Mucosa of gallbladder (tissue), 1 donor: ENCODE measurements at regions not wholly inside any gene's neighbourhood (a gene's known extent, or its start where the extent isn't known, plus 50 kb on each side); places are given as distances from the start of the nearest gene placed in this dataset.

Source experiments
- DNase-seq: peaks from one replicate; pipeline ENCODE4 v3.0.0-alpha.2; 2020; ENCODE audit warnings: low spot score
- donor health status: DM: no; HTN: no; CAD: no.

DNA sequence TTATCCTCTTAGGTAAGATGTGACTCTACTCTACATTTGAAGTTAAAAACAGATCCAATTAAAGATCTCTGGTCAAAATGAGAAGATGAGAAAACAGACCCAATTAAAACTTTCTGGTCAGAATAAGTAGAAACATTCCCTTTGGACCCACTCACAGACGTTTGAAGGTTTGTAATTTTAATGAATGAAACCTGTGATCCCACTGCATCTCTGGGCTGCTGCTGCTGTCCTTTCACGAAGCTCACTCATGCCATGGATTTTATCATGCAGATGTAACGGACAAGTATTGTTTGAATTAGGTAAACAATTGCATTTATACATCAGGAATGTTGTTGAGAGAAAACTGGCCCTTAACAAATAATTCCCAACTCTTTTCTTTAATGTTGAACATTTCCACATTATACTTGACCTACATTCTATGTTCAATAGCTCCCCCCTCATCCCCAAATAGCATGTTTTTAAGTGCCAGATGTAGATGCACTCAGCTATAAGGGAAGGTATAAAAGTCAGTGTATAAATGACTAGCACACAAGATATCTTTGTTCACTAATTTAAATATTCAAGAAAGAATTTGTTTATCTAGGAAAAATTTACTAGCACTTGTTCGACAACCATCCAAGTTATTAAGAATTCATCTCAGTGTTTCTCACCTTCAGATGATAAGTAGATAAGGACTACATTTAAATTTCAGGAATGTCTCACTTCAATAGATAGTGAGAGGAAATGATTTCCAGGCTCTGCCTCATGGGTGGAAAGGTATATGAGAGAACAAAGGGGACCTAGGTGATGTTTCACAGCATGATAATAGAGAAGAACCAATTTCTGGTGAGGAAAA lies 202.3 kb upstream of the LMNTD1 start:
- no peak for DNase-seq

DNA sequence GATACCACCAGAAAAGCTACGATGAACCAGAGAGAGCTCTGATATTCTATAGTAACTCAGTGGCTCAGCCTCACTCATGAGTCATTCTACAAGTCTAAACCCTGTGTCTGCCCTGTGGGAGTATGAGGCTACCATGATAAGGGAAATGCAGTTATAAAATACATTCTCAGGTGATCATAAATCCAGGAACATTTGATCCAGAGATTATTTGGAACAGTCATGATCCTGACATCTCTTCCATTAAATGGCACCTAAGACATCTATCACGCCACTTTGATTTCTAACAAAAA lies 202.6 kb upstream of the RASSF8 start:
- no peak for DNase-seq

GRCh38 chr12:25757037-25757665 lies 201.3 kb upstream of the RASSF8 start:
- DNase-seq: no peak

DNA sequence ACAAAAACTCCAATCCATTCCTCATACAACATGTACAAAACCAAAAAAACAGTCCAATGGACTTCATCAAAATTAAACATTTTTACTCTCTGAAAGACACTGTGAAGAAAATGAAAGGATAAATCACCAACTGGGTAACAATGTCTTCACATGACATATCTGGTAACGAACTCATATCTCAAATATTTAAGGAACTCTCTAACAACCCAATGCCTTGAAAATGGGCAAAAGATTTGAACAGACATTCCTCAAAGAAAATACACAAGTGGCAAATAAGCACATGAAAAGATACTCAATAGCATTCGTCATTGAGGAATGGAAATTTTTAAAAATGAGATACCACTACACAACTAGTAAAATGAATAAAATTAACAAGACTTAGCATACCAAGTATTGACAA lies 198.7 kb upstream of the RASSF8 start:
- DNase-seq: no peak

DNA sequence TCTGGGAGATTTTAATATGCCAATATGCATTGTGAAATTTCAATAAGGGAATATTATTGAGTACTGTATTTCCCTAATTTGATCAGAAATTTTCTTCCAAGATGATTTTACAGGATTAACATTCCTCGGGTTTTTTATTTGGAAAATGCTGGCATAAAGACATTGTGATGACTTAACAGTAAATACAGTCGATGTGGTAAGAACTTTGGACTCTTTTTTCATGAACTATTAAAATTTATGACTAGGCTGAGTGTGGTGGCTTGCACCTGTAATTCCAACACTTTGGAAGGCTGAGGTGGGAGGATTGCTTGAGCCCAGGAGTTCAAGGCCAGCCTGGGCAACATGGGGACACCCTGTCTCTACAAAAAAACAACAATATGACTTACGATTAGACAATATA lies 197.1 kb upstream of the RASSF8 start:
- no peak for DNase-seq

GRCh38 chr12:25764409-25764808 lies 194.1 kb upstream of the RASSF8 start:
- no peak for DNase-seq

DNA sequence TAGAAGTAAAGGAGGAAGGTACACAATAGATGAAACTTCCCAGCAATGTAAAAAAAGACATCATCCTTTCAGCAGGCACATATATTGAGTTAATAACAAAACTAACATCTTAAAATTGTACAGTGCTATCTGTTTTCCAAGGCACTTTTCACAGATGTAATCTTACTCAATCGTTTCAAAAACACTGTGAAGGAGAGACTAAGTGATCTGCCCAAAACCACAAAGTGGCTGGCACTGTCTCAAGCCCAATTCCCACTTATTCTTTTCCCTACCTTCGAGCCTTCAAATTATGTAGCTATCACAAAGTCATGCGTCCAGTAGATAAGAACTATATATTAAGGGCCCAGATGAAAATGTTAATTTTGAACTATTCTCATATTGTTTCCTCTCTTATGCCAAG lies 193.6 kb upstream of the RASSF8 start:
- DNase-seq: no peak

DNA sequence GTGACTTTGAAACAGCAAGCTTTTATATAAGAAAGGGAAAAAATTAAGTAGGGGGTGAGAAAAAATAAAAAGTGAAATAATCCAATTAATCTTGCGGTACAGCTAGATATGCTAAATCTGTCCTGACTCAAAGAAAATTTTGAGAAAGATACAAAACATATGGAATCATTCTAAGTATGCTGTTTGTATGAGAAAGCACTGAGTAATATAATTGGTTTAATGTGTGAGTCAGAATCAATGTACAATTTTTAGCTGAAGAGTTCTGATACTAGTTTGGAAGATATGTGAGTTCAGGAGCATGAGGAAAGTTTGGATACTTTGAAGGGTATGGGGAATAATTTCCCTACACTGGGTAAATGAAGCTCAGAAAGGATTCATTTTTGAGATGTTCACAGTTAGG lies 190.9 kb upstream of the RASSF8 start:
- DNase-seq: no peak

- no peak for DNase-seq
Measured at GRCh38 chr12:25768151-25768550, 190.3 kb upstream of the RASSF8 start.

GRCh38 chr12:25769082-25769945 lies 189.2 kb upstream of the RASSF8 start:
- no peak for DNase-seq

GRCh38 chr12:25771041-25771440 lies 187.4 kb upstream of the RASSF8 start:
- no peak for DNase-seq

DNA sequence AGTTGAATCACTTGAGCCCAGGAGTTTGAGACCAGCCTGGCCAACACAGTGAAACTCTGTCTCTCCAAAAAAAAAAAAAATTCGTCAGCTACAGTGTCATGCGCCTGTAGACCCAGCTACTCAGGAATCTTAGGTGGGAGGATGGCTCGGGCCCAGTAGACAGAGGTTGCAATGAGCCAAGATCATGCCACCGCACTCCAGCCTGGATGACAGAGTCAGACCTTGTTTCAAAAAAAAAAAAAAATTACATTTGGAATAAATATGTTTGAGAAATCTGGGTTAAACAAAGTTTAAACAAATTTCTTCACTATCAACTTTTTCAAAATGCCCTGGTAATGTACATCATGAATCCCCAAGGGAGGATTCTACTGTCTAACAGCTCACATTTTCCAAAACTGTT lies 187.0 kb upstream of the RASSF8 start:
- DNase-seq: no peak

DNA sequence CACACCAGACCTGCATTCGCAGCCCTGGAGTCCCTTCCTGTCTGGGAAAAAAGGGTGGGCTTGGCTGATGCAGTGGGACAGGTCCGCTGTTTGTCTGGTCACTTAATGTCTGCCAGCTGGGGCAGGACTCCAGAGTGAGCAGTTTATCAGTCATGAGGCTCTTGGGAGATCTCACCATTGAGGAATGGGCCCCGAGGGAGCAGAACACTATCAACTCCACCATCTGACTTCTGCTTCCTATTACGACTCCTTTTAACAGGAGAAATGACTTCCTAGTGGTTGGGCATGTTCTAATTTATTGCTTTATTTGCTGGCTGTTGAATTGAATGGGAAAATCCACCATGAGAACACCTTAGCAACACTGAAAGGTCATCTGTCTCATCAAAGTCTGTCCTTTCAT lies 182.5 kb upstream of the RASSF8 start:
- DNase-seq: no peak

- DNase-seq: no peak
Measured at GRCh38 chr12:25780771-25781170, 177.7 kb upstream of the RASSF8 start.

DNA sequence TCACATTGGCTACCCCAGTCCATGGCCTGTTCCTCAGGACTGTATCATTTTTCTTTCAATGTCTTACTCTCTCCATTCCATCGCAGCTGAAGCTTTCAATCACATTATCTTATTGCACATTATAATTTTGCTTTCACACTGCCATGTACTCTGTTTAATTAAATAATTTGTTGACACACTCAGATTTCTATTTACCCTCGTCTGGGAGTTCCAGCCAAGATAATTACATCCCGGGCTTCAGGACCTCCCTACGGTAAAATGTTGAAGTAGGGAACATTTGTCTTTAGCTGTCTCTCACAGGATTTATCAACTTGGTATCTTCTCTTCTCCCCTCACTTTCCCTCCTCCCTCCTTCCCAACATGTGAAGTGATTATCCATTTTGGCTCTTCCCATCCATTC lies 177.2 kb upstream of the RASSF8 start:
- no peak for DNase-seq

- no peak for DNase-seq
Measured at GRCh38 chr12:25783566-25783965, 174.9 kb upstream of the RASSF8 start.

DNA sequence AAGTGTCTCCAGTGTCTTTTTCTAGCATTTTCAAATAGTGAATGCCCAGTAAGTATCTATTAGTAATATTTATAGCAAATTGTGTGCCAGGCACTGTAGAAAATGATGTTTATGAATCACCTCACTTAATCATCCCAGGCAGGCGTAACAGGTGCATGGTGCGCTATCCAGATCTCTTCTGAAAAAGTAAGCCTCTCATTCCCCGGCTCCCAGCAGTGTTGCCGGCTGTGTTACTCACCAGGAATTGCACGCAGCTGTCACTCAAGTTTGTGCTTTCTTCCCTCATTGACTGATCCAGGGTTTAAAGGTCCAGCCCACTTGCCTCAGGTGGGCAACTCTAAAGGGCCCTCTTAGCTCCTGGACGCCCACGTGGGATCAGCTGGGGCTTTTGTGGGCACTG lies 173.8 kb upstream of the RASSF8 start:
- DNase-seq: no peak

DNA sequence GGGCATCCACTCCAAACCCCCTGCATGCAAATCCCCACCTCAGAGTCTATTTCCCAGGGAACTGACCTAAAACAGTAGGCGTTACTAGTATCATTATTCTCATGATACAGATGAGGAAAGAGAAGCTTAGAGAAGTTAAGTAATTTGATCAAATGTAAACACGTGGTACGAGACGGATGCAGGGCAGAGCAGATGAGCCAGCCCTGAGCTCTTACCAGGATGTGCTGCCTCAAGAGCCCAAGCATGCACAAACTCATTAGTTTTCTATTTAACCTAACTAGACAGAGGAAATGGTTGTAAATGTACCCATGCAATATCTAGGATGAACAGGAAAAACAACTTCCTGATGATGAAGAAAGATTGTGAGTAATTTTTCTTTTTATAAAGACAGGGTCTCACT lies 173.3 kb upstream of the RASSF8 start:
- DNase-seq: no peak

DNA sequence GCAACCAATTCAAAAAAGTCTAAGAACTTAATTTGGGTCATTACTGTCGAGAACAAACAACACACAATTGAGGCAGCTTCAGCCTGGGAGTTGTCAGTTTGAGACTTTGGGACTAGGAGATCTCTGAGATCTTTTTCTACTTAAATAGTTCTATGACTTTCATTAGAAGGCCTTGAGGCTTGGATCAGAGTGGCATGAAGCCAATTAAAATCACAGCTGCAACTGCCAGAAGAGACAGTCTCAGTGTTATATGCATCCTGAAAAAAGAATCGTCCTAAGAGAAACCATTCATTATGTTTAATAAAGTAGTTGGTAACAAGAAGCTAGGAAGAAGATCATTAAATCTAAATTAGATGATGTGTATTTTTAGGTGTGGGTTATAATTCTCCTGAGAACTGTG lies 170.8 kb upstream of the RASSF8 start:
- no peak for DNase-seq

DNA sequence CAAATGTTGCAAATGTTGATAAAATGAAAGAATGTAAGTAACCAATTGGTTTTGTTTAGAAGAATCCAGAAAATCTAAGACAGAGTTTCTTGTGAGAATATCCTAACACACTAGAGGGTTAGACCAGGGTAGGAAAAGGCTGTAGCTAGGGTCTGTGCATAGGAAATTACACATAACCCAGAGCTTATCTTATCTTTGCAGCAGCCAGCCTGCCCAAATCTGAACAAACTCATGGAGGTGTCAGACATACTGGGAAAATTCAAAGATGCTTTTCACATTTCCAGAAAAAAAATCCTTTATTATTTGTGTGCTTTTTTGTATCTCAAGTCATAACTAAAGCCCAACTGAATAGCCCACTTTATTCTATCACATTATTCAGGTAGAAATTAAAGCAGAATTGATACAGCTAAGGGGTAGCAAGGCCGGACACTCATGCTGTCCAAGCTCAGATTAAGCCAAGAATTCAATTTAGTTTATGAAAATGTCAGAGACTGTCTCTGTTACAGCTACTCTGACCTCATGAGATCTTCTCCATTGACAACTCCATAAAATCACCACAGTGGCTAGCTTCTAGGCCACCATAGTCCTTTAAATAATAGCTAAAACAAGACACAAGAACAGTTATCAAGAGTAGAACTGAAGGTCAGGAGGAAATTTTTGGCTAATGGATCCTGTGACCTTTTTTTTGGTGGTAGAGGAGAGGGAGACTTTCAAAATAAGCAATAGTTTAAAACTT lies 169.6 kb upstream of the RASSF8 start:
- DNase-seq: no peak

DNA sequence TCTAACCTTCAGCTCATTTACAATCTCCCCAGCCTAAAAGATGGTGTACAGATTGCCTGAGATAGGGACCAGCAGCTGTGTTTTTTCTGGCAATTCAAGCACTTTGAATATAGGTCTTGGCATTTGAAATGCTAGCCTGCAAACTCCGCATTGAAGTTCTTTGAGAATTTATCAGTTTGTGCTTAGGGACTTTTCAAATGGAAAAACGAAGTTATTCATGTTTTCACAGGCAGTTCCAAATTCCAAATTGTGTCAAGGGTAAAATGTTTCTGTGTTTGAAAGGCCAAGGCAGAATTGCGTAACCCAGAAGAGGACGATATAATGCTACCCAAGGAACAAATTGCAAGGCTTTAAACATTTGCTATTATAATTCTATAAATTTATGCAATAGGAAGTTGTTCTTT lies 168.9 kb upstream of the RASSF8 start:
- DNase-seq: no peak

DNA sequence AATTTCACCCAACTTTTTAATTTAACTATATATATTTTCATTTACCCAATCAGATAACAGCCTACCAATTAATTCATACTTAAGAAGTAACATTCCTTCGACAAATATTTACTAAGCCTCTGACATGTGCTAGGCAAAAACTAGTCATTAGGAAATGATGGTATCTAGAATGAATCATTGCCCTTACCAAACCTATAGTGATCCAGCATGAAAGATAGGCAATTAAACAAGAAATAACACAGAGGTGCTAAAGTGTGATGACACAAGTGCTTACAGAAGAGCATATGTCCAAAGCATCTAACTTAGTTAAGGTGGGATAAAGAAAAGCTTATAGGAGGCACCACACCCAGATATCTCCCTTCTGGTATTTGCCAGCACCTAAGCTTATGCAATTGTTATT lies 166.5 kb upstream of the RASSF8 start:
- DNase-seq: no peak
